Neural progenitor cell (in vitro differentiated cells): ENCODE measurements at regions not wholly inside any gene's neighbourhood (a gene's known extent, or its start where the extent isn't known, plus 50 kb on each side); places are given as distances from the start of the nearest gene placed in this dataset.
"Not testable (repeated sequence)": the region's sequence is repeated elsewhere in the genome, so short reads cannot be mapped to it uniquely, and the experiment has no call there.

Experiments used
- EZH2 ChIP-seq: fragments of 200-600 bp; sonication (generic); IDR thresholded peaks from 2 replicates; pipeline ENCODE4 v1.6.1; 2017; ENCODE audit warnings: antibody characterized with exemption, mild to moderate bottlenecking, moderate library complexity
- TF ChIP-seq, protein P1 (sequence below): fragments of 200-600 bp; sonication (generic); IDR thresholded peaks from 2 replicates; pipeline ENCODE4 v1.5.1; 2017; ENCODE audit warnings: antibody characterized with exemption, mild to moderate bottlenecking

- TF ChIP-seq, protein P1, sequence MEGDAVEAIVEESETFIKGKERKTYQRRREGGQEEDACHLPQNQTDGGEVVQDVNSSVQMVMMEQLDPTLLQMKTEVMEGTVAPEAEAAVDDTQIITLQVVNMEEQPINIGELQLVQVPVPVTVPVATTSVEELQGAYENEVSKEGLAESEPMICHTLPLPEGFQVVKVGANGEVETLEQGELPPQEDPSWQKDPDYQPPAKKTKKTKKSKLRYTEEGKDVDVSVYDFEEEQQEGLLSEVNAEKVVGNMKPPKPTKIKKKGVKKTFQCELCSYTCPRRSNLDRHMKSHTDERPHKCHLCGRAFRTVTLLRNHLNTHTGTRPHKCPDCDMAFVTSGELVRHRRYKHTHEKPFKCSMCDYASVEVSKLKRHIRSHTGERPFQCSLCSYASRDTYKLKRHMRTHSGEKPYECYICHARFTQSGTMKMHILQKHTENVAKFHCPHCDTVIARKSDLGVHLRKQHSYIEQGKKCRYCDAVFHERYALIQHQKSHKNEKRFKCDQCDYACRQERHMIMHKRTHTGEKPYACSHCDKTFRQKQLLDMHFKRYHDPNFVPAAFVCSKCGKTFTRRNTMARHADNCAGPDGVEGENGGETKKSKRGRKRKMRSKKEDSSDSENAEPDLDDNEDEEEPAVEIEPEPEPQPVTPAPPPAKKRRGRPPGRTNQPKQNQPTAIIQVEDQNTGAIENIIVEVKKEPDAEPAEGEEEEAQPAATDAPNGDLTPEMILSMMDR, result not testable (repeated sequence)
- TF ChIP-seq EZH2, result not testable (repeated sequence)
Observed at GRCh38 chr4:189233754-189234153, 706.9 kb upstream of the FRG1 start.
